Tongue (tissue), 1 donor: ENCODE measurements at regions not wholly inside any gene's neighbourhood (a gene's known extent, or its start where the extent isn't known, plus 50 kb on each side); places are given as distances from the start of the nearest gene placed in this dataset.

Experiments used
- DNase-seq: peaks from one replicate; pipeline ENCODE4 v3.0.0-alpha.2; 2015

DNA sequence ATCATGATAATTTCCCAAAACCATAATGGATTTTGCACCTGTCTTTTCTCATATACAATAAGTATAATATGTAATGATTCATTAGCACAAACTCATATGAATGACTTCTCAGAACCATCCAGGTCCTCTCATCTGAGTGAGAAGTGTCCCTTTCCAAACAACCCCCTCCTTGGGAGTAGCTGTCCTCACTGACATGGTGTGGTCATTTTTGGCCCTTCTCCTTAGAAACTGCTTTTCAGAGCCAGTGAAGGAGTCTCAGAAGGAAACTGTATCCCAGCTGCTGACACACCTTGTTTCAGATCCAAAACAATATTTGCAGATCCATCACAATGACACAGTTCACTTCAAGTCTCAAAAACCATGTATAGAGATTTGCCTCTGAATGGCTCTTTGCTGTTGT is 95.5 kb downstream of the MIS18A start:
- peak; percentile 47 for DNase-seq

DNA sequence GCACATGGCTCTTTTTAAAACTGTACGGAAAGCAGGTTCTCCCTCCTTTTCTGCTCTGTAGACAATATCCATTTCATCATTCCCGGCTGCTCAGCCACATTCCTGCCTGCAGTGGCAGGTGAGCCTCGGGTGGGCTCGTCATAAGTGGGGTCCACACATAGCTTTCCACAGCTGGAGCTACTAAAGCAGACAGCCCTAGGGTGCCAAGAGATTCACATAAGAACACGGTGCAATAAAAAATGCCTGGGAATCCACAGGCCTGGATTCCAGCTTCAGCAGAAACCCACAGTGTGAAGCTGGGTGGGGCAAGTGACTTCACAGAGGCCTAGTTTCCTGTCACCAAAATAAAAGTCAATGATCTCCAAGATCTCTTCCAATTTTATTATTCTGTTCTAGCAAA is 96.4 kb downstream of the MIS18A start:
- DNase-seq: no peak

DNA sequence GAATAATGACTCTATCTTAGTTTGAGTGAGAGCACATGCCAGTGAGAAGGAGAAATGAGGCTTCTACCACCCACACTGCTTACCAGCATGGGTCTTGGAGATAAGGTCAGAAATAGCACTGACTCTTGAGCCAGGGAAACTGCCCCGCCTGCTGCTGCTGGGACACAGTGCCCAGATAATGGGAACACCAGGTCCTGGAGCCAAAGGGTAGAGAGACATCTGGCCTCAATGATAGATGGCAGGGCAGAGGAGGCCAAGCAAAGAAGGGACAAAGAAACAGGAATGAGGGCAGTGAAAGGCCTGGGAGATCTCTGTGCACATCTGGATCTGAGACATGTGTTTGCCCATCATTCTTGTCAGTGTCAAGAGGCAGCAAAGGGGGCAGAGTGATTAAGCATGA is 97.4 kb downstream of the MIS18A start:
- DNase-seq: no peak

DNA sequence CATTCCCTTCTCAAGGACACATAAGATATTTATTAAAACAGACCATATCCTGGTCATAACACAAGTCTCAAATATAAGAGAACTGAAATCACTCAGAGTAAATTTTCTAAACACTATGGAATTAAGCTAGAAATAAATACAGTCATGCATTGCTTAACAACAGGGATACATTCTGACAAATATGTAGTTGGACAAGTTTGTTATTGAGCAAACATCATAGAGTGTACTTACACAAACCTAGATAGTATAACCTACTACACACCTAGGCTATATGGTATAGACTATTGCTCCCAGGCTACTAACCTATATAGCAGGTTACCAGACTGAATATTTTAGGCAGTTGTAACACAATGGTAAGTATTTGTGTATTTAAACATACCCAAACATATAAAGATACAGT is 104.0 kb downstream of the MIS18A start:
- DNase-seq: no peak

DNA sequence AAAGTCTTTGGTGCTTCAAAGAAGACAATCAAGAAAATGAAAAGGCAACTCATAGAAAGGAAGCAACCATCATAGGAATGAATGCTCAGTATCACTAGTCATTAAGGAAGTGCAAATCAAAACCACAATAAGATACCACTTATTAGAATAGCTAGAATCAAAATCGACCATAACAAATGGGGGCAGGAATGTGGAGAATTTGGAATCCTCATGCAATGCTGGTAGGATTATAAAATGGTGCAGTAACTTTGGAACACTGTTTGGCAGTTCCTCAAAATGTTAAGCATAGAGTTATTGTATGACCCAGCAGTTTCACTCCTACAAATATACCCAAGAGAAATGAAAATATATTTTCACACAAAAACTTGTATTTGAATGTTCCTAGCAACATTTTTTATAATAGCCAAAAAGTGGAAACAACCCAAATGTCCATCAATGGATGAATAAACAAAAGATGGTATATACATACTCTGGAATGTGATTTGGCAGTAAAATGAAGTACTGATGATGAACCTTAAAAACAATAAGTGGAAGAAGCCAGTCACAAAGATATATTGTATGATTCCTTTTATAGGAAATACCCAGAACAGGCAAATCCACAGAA is 105.6 kb downstream of the MIS18A start:
- DNase-seq: peak; percentile 59

DNA sequence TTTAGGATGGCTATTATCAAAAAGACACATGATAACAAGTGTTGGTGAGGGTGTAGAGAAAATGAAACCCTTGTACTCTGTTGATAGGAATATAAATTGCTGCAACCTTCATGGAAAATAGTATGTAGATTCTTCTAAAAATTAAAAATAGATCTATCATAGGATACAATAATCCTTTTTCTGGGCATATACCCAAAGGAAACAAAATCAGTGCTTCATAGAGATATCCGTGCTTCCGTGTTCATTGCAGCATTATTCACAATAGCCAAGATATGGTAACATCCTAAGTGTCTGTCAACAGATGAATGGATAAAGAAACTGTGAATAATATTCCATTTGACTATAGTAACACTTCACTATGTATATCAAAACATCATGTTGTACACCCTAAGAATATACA is 106.7 kb downstream of the MIS18A start:
- DNase-seq: no peak

DNA sequence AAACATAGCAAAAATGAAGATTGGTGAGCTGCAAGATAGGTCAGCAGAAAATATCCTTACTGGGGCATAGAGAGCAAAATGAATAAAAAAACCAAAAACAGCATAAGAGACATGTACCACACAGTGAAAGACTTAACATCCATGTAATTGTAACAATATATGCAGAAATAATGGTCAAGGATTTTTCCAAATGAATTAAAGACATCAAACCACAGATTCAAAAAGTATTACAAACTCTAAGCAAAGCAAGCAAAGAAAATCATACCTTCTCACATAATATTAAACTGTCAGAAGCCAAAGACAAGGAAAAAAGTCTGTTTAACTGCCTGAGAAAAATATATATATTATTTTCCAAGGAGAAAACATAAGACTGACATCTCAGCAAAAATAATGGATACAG is 111.3 kb downstream of the MIS18A start:
- no peak for DNase-seq

DNA sequence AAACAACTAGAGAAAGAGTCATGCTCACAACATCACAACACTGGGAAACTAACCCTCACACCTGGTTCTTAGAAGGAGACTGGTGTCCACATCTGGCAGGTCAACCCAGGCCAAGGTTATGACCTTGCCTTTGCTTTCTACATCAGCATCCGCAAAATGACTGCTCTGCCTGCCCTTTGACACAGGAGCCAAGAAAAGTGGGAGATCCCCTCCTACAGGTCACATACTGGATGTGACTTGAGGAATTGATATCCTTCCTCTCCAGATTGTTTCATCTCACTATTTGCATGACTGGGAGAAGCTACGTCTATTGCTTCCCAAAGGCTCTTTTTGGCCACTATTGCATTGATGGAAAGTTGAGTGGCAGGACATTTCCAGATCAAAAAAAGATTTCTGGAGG is 115.5 kb downstream of the MIS18A start:
- no peak for DNase-seq

DNA sequence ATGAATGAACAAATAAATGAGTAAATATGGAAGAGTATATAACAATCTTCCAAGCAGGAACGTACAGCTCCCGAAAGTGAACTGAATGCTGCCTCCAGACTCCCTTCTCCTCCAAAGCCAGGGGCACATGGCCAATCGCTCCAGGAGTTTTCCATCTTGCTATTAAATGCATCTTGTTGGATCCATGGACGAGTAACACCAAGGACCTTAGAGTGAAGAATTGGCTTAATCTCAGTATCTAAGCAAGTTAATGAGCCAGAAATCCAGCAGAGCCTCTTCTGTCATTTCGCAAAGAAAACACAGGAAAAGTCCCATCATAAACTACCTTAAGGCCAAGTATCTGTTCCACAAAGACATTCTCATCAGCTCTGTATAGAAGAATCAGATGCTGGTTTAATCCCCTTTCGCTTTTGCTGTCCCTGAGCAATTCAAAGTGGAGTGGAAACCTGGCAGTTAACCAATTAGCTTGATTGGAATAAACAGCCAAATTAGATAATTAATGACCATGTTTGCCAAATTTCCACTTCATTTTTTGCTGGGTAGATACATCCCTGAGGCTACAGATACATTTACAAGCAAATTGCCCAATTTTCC is 116.0 kb downstream of the MIS18A start:
- peak; percentile 65 for DNase-seq

DNA sequence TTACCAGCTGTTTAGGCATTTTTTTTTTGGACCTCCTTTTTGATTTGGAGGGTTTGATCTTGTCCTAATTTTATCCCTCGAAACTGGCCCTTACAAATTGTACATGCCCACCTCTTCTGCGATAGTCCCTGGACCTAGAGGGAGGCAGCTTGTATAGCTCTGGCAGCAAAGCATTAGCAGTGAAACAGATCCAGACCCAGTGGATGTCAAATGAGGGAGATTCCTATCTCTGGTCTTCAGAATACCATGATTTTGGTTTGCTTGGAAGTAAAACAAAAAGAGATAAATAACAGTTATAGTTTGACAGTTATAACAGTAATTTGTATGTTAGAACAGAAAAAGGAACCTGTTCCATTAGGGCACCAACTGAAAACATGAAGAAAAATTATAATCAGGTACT is 123.6 kb downstream of the MIS18A start:
- no peak for DNase-seq

DNA sequence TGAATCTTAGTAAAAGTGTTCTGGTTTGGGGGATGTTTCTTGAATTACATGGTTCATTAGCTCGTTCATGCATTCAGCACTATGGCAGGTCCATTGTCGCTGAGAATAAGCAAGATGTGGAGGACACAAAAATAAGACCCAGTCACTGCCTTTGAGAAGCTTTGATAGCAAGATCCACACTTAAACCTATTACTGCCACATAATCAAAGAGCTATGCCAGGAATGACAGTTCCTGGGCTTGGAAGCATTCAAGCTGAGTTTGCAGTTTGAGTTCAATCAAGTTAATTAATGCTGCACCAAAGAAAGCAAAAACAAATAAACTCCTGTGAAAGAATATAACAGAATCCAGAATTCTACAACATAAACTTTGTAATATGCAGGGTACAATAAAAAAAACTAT is 131.8 kb downstream of the MIS18A start:
- no peak for DNase-seq

DNA sequence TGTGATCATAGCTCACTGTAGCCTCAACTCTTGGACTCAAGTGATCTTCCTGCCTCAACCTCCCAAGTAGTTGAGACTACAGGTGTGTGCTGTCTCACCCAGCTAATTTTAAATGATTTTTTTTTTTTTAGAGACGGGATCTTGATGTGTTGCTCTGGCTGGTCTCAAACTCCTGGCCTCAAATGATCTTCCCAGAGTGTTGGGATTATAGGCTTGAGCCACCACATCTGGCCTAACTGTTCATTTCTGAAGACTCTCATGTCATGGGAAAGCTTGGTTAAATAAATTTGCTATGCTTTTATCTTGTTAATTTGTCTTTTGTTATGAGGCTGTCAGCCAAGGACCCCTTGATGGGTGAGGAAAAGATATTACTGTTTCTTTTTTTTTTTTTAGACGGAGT is 134.0 kb downstream of the MIS18A start:
- no peak for DNase-seq

DNA sequence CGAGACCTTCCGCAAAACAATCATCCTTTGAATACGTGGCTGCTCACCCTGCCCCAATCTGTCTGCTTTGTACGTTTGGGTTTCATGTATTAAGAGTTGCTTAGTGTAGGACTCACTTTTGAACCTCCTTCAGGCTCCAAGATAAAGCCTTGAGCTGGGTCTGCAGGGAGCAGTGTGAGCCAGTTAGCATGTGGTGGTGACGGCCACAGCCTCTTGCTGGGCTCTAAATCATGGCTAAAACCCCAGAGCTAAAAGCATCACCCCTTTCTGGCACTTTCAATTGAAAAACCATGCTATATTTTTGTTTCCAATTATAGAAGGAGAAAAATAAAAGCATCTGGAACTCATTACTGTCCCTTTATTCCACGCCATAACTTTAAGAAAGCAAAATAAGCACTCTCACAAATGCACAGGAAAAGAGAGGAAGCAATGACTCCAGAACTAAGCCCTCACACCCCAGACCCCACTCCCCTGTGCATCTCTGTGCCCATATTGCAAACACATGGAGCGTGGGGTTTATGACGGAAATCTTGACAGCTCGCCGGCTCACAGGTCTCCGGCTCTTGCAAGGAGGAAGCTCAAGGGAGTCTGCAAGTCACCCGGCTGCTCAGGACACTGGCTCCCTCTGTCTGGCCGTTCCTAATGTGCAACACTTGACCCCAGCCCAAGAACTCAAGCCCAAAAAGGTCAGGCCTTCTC is 135.5 kb downstream of the MIS18A start:
- DNase-seq: peak; percentile 73

DNA sequence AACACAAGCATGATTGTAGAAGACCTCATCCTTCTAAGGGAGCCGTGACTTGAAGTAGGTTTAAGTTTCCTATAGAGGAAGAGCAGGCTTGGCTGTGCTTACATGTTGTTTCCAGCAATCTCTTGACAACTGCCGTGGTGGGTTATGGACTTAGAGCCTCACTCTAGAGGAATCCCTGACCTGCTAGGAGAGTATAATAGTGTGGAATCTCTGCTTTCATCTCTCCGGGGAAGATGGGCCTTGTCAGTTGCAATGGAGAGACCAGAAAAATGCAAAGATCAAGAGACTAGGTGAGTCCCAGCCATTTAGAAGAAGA is 137.6 kb downstream of the MIS18A start:
- DNase-seq: peak; percentile 69

DNA sequence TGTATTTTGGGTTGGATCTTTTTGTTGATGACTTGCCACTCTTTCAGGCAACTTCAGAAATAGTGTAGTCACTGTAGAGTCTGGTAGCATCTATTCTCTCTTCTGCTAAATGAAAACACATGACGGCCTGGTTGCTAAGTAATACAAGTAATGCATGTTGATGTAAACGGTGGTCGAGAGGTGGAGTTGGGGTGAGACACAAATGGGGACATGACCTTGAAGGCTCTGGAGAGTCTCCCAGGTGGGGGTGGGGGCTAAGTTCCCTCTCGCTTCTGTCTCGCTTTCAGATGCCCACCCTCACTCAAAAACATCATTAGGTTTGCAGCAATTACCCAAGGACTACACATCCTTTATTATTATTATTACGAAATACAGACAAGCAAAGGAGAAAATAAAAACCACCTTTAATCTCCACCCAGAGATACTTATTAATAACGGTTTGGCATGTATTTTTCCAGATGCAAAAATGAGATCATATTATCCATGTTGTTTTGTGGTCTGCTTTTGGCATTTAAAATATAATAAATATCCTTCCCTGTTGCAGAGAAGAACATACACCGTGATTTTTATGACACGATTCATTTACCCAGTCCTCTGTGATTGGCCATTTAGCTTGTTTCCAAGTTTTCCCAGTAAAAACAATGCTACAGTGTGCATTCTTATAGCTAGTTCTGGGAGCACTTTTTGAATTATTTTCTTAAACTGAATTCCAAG is 138.1 kb downstream of the MIS18A start:
- DNase-seq: peak; percentile 73

DNA sequence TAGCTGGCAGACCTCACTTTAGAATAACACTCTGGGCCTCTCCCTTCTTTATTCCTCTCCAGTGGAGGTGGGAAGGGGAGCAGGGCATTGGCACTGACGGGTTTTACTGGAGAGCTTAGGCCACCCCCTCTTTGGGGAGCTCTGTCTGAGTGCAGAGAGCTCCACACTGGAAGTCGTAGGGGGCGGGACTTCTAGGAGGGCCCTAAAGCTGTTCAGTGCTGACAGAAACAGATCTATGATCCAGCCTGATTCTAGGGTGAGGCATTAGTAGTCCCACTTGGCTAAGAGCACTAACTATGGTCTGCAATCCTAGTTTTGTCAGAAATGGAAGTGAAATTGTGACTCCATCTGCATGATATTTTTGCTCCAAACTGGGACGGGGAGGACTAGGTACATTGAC is 138.7 kb downstream of the MIS18A start:
- DNase-seq: no peak

DNA sequence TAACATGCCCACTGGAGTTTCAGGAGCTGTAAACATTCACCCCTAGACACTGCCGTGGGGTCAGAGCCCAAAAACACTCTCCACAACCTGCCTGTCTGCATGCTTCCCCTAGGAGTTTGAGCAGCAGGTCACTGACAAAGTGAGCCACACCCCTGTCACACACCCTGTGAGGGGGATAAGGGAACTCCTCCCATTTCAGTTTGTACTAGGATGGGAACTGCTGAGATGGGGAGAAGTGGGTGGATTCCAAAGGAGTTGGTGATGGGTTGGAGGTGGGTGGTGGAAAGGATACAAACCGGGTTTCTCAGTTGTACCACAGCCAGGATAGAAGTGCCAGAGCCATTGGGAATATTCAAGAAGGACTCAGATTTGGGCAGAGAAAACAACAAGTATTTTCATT is 140.2 kb downstream of the MIS18A start:
- no peak for DNase-seq

DNA sequence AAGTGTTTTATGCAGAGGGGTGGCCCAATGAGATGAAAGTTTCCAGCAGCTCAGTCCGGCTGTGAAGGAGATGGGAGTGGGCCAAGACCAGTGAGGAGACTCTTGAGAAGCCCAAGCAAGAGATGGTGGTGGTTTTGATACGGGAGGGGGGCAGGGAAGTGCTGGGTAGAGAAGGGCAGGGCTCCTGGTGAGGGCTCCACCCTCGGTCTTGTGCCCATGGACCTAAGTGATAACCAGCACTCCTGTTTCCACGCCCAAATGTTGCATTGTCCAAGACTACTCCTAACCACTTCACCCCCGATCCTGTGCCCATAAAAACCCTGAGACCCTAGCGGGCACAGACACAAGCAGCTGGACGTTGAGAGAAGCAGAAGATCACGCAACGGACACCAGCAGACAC is 140.9 kb downstream of the MIS18A start:
- no peak for DNase-seq

DNA sequence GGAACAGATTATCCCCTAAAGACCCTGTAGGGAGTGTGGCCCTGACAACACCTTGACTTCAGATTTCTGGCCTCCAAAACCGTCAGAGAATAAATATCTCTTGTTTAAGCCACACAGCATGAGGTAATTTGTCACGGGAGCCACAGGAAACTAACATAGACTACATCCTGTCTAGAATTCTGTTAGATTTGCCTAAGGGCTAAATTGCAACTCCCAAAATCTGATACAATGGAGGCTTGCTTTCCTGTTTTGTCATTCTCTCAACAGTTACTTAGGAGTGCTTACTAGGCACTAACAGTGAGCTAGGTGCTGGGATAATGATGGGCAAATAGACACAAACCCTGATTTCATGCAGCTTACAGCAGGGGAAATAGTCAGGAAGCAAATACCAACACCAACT is 141.6 kb downstream of the MIS18A start:
- DNase-seq: no peak

DNA sequence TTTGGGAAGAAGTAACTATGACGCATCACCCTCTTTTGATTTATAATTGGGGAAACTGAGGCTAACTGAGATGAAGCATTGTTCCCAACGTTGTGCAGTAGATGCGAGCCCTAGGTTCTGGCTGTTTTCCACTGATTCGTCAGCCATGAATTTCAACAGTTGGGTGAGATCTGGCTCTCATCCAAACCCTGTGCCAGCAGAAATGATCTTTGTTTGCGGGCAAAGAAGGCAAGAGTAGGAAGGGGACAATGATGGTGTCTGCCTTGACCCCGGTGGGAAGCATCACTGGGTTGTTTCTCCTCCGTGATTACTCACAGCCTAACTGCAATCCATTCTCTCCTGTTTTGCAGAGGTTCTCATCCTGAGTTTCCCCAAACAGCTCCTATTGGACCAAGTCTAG is 142.3 kb downstream of the MIS18A start:
- no peak for DNase-seq

DNA sequence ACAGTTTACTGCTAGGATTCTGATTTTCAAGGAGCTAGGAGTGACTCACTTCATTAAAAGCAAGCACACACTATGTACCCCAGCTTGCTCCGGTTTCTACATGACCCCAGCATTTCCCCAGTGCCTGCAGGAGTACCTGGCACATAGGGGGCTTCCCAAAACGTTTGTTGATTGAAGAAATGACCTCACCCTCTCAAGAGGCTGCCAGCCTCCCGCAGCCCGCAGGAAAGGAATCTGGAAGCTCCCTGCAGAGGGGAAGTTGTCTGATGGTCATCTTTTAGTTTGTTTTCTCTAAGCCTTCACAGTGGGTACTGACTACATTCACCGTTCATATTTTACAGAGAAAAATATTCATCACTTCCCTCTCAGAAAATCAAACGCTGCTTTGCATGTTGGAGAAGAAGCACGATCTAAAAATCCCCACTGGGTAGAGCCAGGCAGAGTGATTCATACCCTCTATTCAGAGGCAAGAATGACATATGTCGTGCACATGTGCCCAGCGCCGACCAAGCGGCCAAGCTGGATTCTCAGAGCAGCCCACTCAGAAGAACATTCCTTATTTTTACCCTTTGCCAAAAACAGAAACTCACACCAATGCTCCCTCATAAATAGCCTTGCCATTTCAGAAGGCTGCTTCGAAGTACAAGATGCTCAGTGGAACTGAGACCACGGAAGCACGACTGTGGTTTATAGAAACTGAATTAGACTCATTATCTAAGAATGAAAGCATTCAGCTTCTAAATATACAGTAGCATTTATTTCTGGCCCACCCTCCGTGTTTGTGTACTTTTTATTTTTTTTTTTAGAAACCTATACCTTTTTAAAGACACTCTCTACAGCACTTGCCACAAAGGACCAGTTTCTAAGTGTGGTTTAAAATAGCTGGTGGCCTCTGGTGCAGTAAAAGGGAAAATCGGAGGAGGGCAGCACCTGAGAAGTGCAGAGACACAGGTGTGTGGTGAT is 143.2 kb downstream of the MIS18A start:
- peak; percentile 76 for DNase-seq

DNA sequence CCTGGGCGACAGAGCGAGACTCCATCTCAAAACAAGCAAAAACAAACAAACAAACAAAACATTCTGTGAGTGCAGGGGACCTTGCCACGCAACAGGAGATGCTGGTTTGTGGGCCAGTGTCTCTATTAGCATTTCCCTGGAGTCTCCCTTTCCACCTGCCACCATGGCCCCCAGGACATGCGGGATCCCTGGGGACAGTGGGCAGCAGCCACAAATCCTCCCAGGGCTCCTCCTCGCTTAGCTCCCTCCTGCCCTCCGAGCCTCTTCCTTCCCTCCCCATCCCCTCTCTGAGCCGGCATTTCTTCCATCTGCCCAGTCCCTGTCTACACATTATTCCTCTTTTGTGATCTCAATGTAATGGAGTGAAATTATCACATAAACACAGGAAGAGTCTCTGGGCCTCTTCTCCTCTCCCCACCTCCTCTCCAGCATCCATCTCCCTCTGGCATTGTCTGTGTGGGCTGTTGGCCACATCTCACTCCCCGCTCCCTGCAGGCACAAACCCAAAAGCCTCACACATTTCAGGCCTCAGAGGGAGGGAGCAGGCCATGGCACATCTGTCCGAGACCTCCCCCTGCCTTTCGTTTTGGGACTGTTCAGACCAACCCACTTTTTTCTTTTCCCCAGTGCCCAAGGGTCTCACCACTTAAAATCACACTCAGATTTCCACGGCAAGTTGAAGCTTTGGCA is 144.3 kb downstream of the MIS18A start:
- DNase-seq: no peak
